Transverse colon (tissue), 4 donors: ENCODE measurements at regions not wholly inside any gene's neighbourhood (a gene's known extent, or its start where the extent isn't known, plus 50 kb on each side); places are given as distances from the start of the nearest gene placed in this dataset.

Source experiments
- DNase-seq: peaks from one replicate; pipeline ENCODE4 v3.0.0-alpha.2; 2019
- H3K27ac ChIP-seq, 4 donors: fragments of 200-600 bp; sonication (generic); 2 replicates each; pipeline ENCODE4 v1.5.1; 2016 to 2018; ENCODE audit warnings: inconsistent platforms in 4 of 4
- H3K27me3 ChIP-seq: fragments of 200-600 bp; sonication (generic); 2 replicates; pipeline ENCODE4 v1.5.1; 2017; ENCODE audit warnings: inconsistent platforms
- H3K36me3 ChIP-seq, 4 donors: fragments of 200-600 bp; sonication (generic); 2 replicates each; pipeline ENCODE4 v1.5.1; 2017 to 2019; ENCODE audit warnings: inconsistent platforms in 4 of 4
- H3K4me1 ChIP-seq, 4 donors: fragments of 200-600 bp; sonication (generic); 2 replicates each; pipeline ENCODE4 v1.5.1; 2017 to 2020; ENCODE audit warnings: inconsistent platforms in 4 of 4
- H3K4me3 ChIP-seq, 4 donors: fragments of 200-600 bp; sonication (generic); 1 replicate in 1 of 4; 2 replicates in 3 of 4; pipeline versions ENCODE4 v1.5.1 to v1.6.1; 2017 to 2019; ENCODE audit warnings: inconsistent platforms in 4 of 4
- H3K9me3 ChIP-seq, 2 donors: fragments of 200-600 bp; sonication (generic); 2 replicates each; pipeline ENCODE4 v1.5.1; 2017 to 2019; ENCODE audit warnings: inconsistent platforms in 2 of 2
- CTCF ChIP-seq, 5 experiments: fragments of 200-600 bp in 3 of 5; fragments of 450-650 bp in 2 of 5; sonication (generic) in 3 of 5; IDR thresholded peaks; 1 replicate in 2 of 5; 2 replicates in 3 of 5; pipeline ENCODE4 v1.5.1; 2016 to 2017; ENCODE audit warnings: antibody characterized with exemption in 5 of 5, inconsistent platforms in 3 of 5, mild to moderate bottlenecking in 2 of 5, moderate library complexity in 1 of 5
- EP300 ChIP-seq: sonication (generic); formaldehyde crosslinking; IDR thresholded peaks from one replicate; pipeline ENCODE4 v1.6.1; 2017; ENCODE audit warnings: antibody characterized with exemption, low read depth
- POLR2A ChIP-seq: fragments of 450-650 bp; IDR thresholded peaks from one replicate; pipeline ENCODE4 v1.6.1; 2016; ENCODE audit warnings: antibody characterized with exemption, mild to moderate bottlenecking, moderate library complexity
- POLR2AphosphoS5 ChIP-seq, 3 donors: sonication (generic); formaldehyde crosslinking; IDR thresholded peaks; one replicate each; pipeline ENCODE4 v1.6.1; 2016; ENCODE audit warnings: antibody characterized with exemption in 3 of 3
- WGBS, 2 donors: methylation state at CpG; one replicate each; pipeline ENCODE4 v1.1.5; 2018; ENCODE audit warnings: low coverage in 1 of 2; 5-methylcytosine and 5-hydroxymethylcytosine counted together
- in situ Hi-C, 4 donors: fragments of 200-750 bp; cut with MboI; loops; one replicate each; pipeline versions ENCODE4 v1.15.0 to v1.15.1; 2017; ENCODE audit warnings: low sequenced_read_pairs in 3 of 4, low pct_ligation_motif_present in 1 of 4, low pct_unique_long_range_greater_than_20kb in 1 of 4
- intact Hi-C: fragments of 100-400 bp; cut with DNase I; formaldehyde crosslinking; loops from one replicate; pipeline ENCODE4 v1.15.1; 2023; ENCODE audit warnings: low total_unique reads

- H3K27ac ChIP-seq, result no peak overlapping the region
- TF ChIP-seq CTCF (IDR thresholded peaks at IDR 0.05), result no peak
- no peaks in the 10 kb centered on the region for H3K9me3 ChIP-seq
- 100% methylated on average over 1 of the region's 1 CpG for WGBS, 2 donors
- no peaks in the 10 kb centered on the region for H3K4me1 ChIP-seq
- no peaks in the 10 kb centered on the region for H3K27me3 ChIP-seq
- no peak overlapping the region for H3K4me3 ChIP-seq
- intact Hi-C loops, result no loop called here
- no peaks in the 10 kb centered on the region for H3K36me3 ChIP-seq
- no peak for DNase-seq
- in situ Hi-C loops, result no loop called here
These were observed 171.1 kb upstream of the TET2 start for GRCh38 chr4:104975617-104976016.

GRCh38 chr4:104976262-104976661, 170.4 kb upstream of the TET2 start:
- Histone ChIP-seq H3K27me3 (no peaks in the 10 kb centered on the region), H3K4me3 (no peak overlapping the region), H3K36me3 (no peaks in the 10 kb centered on the region), H3K9me3 (no peaks in the 10 kb centered on the region), H3K4me1 (no peaks in the 10 kb centered on the region), H3K27ac (no peak overlapping the region)
- in situ Hi-C loops (no loop called here), intact Hi-C loops (no loop called here)
- WGBS, 2 donors, result 76 to 100% methylated on average over 2 of the region's 2 CpGs
- no peak for DNase-seq
- TF ChIP-seq EP300 (no peak), POLR2AphosphoS5 (IDR thresholded peaks at IDR 0.05) (no peak), POLR2A (no peak), CTCF (IDR thresholded peaks at IDR 0.05) (no peak)

GRCh38 chr4:104979083-104979760, 167.5 kb upstream of the TET2 start:
- Histone ChIP-seq H3K27me3 (no peaks in the 10 kb centered on the region), H3K4me1 (no peaks in the 10 kb centered on the region), H3K9me3 (no peaks in the 10 kb centered on the region), H3K27ac (no peak overlapping the region), H3K36me3 (no peaks in the 10 kb centered on the region), H3K4me3 (no peak overlapping the region)
- in situ Hi-C loops (no loop called here), intact Hi-C loops (no loop called here)
- 93% methylated on average over 4 of the region's 4 CpGs; no CpG with 5 or more reads in 1 of the 2 donors for WGBS, 2 donors
- DNase-seq, result no peak
- TF ChIP-seq POLR2A, result no peak
- TF ChIP-seq POLR2AphosphoS5 (IDR thresholded peaks at IDR 0.05), result no peak
- no peak for TF ChIP-seq EP300
- no peak for TF ChIP-seq CTCF (IDR thresholded peaks at IDR 0.05)

GRCh38 chr4:104983615-104984179, 163.0 kb upstream of the TET2 start:
- Histone ChIP-seq H3K4me3 (no peak overlapping the region), H3K27ac (no peak overlapping the region), H3K9me3 (no peaks in the 10 kb centered on the region), H3K36me3 (no peaks in the 10 kb centered on the region), H3K27me3 (no peaks in the 10 kb centered on the region), H3K4me1 (no peaks in the 10 kb centered on the region)
- in situ Hi-C loops (no loop called here), intact Hi-C loops (no loop called here)
- WGBS, 2 donors, result 19 to 60% methylated on average over 1 of the region's 1 CpG
- DNase-seq, result no peak
- TF ChIP-seq POLR2AphosphoS5 (IDR thresholded peaks at IDR 0.05) (no peak), POLR2A (no peak), CTCF (IDR thresholded peaks at IDR 0.05) (no peak), EP300 (no peak)
